HCT116 (cell line): ENCODE measurements at regions not wholly inside any gene's neighbourhood (a gene's known extent, or its start where the extent isn't known, plus 50 kb on each side); places are given as distances from the start of the nearest gene placed in this dataset.

Experiments used
- EZH2 ChIP-seq: fragments of 200-600 bp; sonication (generic); IDR thresholded peaks from 2 replicates; pipeline ENCODE4 v1.6.1; 2017; ENCODE audit warnings: antibody characterized with exemption, mixed run types
- EZH2phosphoT487 ChIP-seq: fragments of 200-600 bp; IDR thresholded peaks from 2 replicates; pipeline ENCODE4 v1.6.1; 2018; ENCODE audit warnings: antibody characterized with exemption, borderline replicate concordance
- POLR2A ChIP-seq: IDR thresholded peaks from 2 replicates; pipeline ENCODE4 v1.7.0; 2011; ENCODE audit warnings: borderline replicate concordance; ENCODE audit not compliant: insufficient read depth, insufficient read length; ENCODE audit errors: extremely low read depth
- POLR2AphosphoS5 ChIP-seq: IDR thresholded peaks from 2 replicates; pipeline ENCODE4 v1.6.1; 2011; ENCODE audit warnings: mild to moderate bottlenecking, low read depth, low read length, moderate library complexity
- SRF ChIP-seq: IDR thresholded peaks from 2 replicates; pipeline ENCODE4 v1.6.1; 2012; ENCODE audit warnings: low read depth
- TF ChIP-seq, protein P1 (sequence below), 3 experiments: fragments of 200-600 bp in 1 of 3; sonication (generic) in 1 of 3; IDR thresholded peaks in 2 of 3; conservative IDR thresholded peaks in 1 of 3; 2 replicates each; pipeline ENCODE4 v1.5.1; 2012 to 2017; ENCODE audit warnings: low read depth in 2 of 3, low read length in 2 of 3, antibody characterized with exemption in 1 of 3, borderline replicate concordance in 1 of 3, control low read depth in 1 of 3, mild to moderate bottlenecking in 1 of 3, mixed read lengths in 1 of 3, mixed run types in 1 of 3, moderate library complexity in 1 of 3; ENCODE audit not compliant: insufficient read depth in 1 of 3
- TF ChIP-seq, protein P2 (sequence below): IDR thresholded peaks from 2 replicates; pipeline ENCODE4 v1.6.1; 2012; ENCODE audit warnings: low read depth

DNA sequence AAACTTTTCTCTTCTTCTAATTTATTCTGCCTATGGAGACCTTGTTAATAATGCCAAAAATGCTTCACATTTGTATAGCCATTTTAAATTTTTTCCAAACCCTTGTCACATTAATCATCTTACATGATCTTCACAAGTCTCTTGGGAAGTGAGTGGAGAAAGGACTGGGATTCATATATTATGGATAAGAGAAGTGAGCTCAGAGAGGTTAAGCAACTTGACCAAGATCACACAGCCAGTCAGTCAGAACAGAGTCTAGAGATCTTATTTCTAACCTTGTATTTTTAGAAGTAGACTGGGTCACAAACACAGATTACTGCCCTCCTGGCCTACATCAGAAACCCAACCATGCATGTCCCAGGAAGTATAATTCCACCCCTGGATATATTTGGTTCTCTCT, 218.0 kb upstream of the ADRA1B start:
- TF ChIP-seq EZH2phosphoT487 (no peak), POLR2AphosphoS5 (no peak), EZH2 (no peak), SRF (no peak), POLR2A (no peak)
- TF ChIP-seq, protein P1, sequence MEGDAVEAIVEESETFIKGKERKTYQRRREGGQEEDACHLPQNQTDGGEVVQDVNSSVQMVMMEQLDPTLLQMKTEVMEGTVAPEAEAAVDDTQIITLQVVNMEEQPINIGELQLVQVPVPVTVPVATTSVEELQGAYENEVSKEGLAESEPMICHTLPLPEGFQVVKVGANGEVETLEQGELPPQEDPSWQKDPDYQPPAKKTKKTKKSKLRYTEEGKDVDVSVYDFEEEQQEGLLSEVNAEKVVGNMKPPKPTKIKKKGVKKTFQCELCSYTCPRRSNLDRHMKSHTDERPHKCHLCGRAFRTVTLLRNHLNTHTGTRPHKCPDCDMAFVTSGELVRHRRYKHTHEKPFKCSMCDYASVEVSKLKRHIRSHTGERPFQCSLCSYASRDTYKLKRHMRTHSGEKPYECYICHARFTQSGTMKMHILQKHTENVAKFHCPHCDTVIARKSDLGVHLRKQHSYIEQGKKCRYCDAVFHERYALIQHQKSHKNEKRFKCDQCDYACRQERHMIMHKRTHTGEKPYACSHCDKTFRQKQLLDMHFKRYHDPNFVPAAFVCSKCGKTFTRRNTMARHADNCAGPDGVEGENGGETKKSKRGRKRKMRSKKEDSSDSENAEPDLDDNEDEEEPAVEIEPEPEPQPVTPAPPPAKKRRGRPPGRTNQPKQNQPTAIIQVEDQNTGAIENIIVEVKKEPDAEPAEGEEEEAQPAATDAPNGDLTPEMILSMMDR (IDR thresholded peaks at IDR 0.05 in 2 of 3, conservative IDR thresholded peaks at IDR 0.05 in 1 of 3; ENCODE audit: borderline replicate concordance in 1 of 3, insufficient read depth in 1 of 3, low read depth in 2 of 3, low read length in 2 of 3): no peak
- TF ChIP-seq, protein P2, sequence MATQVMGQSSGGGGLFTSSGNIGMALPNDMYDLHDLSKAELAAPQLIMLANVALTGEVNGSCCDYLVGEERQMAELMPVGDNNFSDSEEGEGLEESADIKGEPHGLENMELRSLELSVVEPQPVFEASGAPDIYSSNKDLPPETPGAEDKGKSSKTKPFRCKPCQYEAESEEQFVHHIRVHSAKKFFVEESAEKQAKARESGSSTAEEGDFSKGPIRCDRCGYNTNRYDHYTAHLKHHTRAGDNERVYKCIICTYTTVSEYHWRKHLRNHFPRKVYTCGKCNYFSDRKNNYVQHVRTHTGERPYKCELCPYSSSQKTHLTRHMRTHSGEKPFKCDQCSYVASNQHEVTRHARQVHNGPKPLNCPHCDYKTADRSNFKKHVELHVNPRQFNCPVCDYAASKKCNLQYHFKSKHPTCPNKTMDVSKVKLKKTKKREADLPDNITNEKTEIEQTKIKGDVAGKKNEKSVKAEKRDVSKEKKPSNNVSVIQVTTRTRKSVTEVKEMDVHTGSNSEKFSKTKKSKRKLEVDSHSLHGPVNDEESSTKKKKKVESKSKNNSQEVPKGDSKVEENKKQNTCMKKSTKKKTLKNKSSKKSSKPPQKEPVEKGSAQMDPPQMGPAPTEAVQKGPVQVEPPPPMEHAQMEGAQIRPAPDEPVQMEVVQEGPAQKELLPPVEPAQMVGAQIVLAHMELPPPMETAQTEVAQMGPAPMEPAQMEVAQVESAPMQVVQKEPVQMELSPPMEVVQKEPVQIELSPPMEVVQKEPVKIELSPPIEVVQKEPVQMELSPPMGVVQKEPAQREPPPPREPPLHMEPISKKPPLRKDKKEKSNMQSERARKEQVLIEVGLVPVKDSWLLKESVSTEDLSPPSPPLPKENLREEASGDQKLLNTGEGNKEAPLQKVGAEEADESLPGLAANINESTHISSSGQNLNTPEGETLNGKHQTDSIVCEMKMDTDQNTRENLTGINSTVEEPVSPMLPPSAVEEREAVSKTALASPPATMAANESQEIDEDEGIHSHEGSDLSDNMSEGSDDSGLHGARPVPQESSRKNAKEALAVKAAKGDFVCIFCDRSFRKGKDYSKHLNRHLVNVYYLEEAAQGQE: no peak
